ENCODE measurements at regions not wholly inside any gene's neighbourhood (a gene's known extent, or its start where the extent isn't known, plus 50 kb on each side); places are given as distances from the start of the nearest gene placed in this dataset.

DNA sequence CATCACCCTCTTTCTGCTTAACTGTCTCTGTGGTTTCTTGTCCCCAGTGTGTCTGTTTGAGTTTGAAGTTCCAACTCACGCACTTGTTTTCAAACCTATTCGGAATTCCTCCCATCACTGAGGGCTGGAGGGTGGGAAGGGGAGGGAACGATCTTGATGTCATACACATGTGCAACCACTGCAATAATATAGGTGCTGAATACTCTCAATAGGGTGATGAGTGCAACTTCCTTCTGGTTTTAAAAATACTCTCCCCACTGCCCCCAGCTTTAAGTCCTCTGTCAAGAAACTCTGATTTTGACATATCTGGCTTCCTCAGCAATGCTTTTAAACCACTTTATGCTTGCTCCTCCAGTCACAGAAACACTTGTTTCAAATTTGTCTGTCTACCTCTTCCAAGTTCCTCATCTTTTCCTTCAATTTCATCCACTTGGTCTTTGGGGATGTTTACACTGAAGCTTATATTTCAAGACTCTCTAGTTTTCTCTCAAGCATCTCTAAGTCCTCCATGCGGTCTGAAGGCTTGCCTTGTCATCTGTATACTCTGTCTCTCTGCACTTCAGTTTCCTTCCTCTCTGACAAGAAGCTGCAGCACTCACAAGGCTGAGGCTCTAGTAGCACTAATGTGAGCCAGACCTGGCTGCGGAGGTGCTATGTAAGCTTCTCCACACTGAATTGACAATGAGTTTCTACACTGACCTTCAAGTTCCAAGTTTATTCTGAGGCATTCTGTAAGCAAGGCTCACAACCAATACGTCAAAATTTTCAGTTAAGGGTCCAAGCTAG is 422.3 kb downstream of the ZEB2 start:
- no peak for TF ChIP-seq POLR2A (IDR thresholded peaks at IDR 0.05)
- no peak for TF ChIP-seq CTCF (IDR thresholded peaks at IDR 0.05)
